Upper lobe of left lung (tissue), 6 donors: ENCODE measurements at regions not wholly inside any gene's neighbourhood (a gene's known extent, or its start where the extent isn't known, plus 50 kb on each side); places are given as distances from the start of the nearest gene placed in this dataset.

ENCODE experiments used
- ATAC-seq, 2 donors: fragments of 200-7000 bp; cut with Tn5 transposase; one replicate each; pipeline ENCODE4 v1.9.1; 2022; ENCODE audit warnings: mild to moderate bottlenecking in 2 of 2, moderate library complexity in 2 of 2; ENCODE audit not compliant: low FRiP score in 2 of 2
- DNase-seq, 2 donors: peaks; one replicate each; pipeline ENCODE4 v3.0.0-alpha.2; 2019 to 2020
- H3K27ac ChIP-seq, 4 donors: fragments of 200-600 bp; sonication (generic); one replicate each; pipeline ENCODE4 v1.5.1; 2016 to 2019
- H3K27me3 ChIP-seq, 4 donors: fragments of 200-600 bp; sonication (generic); one replicate each; pipeline ENCODE4 v1.5.1; 2017 to 2019
- H3K36me3 ChIP-seq, 4 donors: fragments of 200-600 bp; sonication (generic); one replicate each; pipeline ENCODE4 v1.5.1; 2016 to 2019
- H3K4me1 ChIP-seq, 4 donors: fragments of 200-600 bp; sonication (generic); one replicate each; pipeline ENCODE4 v1.5.1; 2018 to 2019
- H3K4me3 ChIP-seq, 4 donors: fragments of 200-600 bp; sonication (generic); one replicate each; pipeline ENCODE4 v1.5.1; 2017 to 2019; ENCODE audit warnings: mild to moderate bottlenecking in 2 of 4, moderate library complexity in 1 of 4
- H3K9me3 ChIP-seq, 4 donors: fragments of 200-600 bp; sonication (generic); one replicate each; pipeline ENCODE4 v1.5.1; 2018 to 2019
- EP300 ChIP-seq, 4 donors: sonication (generic); formaldehyde crosslinking; IDR thresholded peaks; one replicate each; pipeline ENCODE4 v1.5.1; 2017; ENCODE audit warnings: antibody characterized with exemption in 4 of 4, control low read depth in 2 of 4
- POLR2A ChIP-seq, 4 donors: fragments of 450-650 bp; IDR thresholded peaks; one replicate each; pipeline ENCODE4 v1.5.1; 2016 to 2017; ENCODE audit warnings: antibody characterized with exemption in 4 of 4, mild to moderate bottlenecking in 2 of 4
- POLR2AphosphoS5 ChIP-seq, 2 donors: sonication (generic); formaldehyde crosslinking; IDR thresholded peaks; one replicate each; pipeline ENCODE4 v1.5.1; 2017; ENCODE audit warnings: antibody characterized with exemption in 2 of 2
- WGBS, 2 donors: methylation state at CpG; one replicate each; pipeline ENCODE4 v1.1.5; 2017 to 2018; 5-methylcytosine and 5-hydroxymethylcytosine counted together
- TF ChIP-seq, protein P1 (sequence below), 6 experiments: fragments of 450-650 bp in 4 of 6; fragments of 200-600 bp in 2 of 6; sonication (generic) in 2 of 6; IDR thresholded peaks; one replicate each; pipeline ENCODE4 v1.5.1; 2016 to 2019; ENCODE audit warnings: antibody characterized with exemption in 6 of 6
- donor health status: DM: no; HTN: no; CAD: no; lungs with moderate emphysema.
- donor health status: DM: no; HTN: yes; CAD: no; lungs with severe emphysema.

GRCh38 chr10:5584895-5585516 lies 60.2 kb downstream of the CALML3 start:
- Histone ChIP-seq H3K9me3 (no peaks in the 10 kb centered on the region), H3K36me3 (no peaks in the 10 kb centered on the region), H3K4me3 (no peak overlapping the region), H3K4me1 (peaks cover 5 to 34% (median 18%) of the 10 kb centered on the region in 4 donors), H3K27me3 (no peaks in the 10 kb centered on the region), H3K27ac (peak overlapping the region; percentile 4 to 52 (median 24))
- 69 to 72% methylated on average over 9 to 10 of the region's 10 CpGs for WGBS, 2 donors
- TF ChIP-seq POLR2AphosphoS5 (IDR thresholded peaks at IDR 0.05) (no peak), EP300 (IDR thresholded peaks at IDR 0.05) (no peak), POLR2A (IDR thresholded peaks at IDR 0.05) (no peak)
- TF ChIP-seq, protein P1, sequence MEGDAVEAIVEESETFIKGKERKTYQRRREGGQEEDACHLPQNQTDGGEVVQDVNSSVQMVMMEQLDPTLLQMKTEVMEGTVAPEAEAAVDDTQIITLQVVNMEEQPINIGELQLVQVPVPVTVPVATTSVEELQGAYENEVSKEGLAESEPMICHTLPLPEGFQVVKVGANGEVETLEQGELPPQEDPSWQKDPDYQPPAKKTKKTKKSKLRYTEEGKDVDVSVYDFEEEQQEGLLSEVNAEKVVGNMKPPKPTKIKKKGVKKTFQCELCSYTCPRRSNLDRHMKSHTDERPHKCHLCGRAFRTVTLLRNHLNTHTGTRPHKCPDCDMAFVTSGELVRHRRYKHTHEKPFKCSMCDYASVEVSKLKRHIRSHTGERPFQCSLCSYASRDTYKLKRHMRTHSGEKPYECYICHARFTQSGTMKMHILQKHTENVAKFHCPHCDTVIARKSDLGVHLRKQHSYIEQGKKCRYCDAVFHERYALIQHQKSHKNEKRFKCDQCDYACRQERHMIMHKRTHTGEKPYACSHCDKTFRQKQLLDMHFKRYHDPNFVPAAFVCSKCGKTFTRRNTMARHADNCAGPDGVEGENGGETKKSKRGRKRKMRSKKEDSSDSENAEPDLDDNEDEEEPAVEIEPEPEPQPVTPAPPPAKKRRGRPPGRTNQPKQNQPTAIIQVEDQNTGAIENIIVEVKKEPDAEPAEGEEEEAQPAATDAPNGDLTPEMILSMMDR (IDR thresholded peaks at IDR 0.05), result no peak
- DNase-seq (peak in 1 of 2 donors; percentile 34), ATAC-seq (peak; percentile 7 to 65)

DNA sequence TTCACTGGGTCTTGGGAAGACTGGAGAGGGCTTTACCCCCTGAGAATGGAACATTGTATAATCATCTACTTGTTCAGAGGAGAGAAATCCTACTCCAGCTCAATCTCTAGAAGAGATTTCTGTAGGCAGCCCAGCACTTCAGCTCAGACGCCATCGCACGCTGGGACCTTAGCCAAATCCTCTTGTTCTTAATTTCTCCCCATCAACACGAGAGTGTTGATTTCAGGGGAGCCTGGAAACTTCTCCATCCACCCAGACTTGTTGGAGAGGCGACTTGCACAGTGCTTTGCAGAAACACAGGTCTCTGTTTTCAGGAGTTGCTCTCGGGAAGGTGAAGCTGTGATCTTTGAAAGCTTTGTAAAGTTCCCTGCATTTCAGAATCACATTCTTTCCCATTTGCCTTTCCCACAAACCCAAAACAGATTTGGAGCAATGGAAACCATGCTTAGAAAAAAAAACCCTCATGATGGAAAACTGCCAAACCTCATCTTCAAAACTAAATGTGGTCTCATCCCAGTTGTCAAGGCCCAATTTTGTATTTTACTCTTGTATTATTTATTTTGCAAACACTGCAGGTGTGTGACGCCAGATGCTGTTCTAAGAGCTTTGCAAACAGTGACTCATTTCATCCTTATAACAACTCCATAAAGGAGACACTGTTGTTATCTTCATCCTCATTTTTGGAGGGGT lies 60.9 kb downstream of the CALML3 start:
- DNase-seq, result peak in 1 of 2 donors; percentile 53
- TF ChIP-seq POLR2AphosphoS5 (IDR thresholded peaks at IDR 0.05) (no peak), EP300 (IDR thresholded peaks at IDR 0.05) (no peak), POLR2A (IDR thresholded peaks at IDR 0.05) (no peak)
- TF ChIP-seq, protein P1 (IDR thresholded peaks at IDR 0.05), result no peak
- Histone ChIP-seq H3K9me3 (no peaks in the 10 kb centered on the region), H3K4me3 (no peak overlapping the region), H3K27ac (peak overlapping the region; percentile 4 to 52 (median 24)), H3K36me3 (no peaks in the 10 kb centered on the region), H3K27me3 (no peaks in the 10 kb centered on the region), H3K4me1 (peaks cover 5 to 34% (median 20%) of the 10 kb centered on the region in 4 donors)
- WGBS, 2 donors, result 62 to 79% methylated on average over 7 of the region's 7 CpGs
- ATAC-seq, result no peak

- no peaks in the 10 kb centered on the region for H3K36me3 ChIP-seq
- no peak overlapping the region for H3K27ac ChIP-seq
- no peak for ATAC-seq
- 56 to 70% methylated on average over 9 to 23 of the region's 25 CpGs for WGBS, 2 donors
- no peak overlapping the region for H3K4me3 ChIP-seq
- no peaks in the 10 kb centered on the region for H3K9me3 ChIP-seq
- no peaks in the 10 kb centered on the region for H3K27me3 ChIP-seq
- no peak for TF ChIP-seq POLR2A (IDR thresholded peaks at IDR 0.05)
- TF ChIP-seq EP300 (IDR thresholded peaks at IDR 0.05), result no peak
- TF ChIP-seq POLR2AphosphoS5 (IDR thresholded peaks at IDR 0.05), result no peak
- TF ChIP-seq, protein P1 (IDR thresholded peaks at IDR 0.05), result no peak
- DNase-seq, result no peak
- H3K4me1 ChIP-seq, result peaks cover 5 to 34% (median 20%) of the 10 kb centered on the region in 4 donors
Observed at GRCh38 chr10:5587151-5588079, 62.7 kb downstream of the CALML3 start.

DNA sequence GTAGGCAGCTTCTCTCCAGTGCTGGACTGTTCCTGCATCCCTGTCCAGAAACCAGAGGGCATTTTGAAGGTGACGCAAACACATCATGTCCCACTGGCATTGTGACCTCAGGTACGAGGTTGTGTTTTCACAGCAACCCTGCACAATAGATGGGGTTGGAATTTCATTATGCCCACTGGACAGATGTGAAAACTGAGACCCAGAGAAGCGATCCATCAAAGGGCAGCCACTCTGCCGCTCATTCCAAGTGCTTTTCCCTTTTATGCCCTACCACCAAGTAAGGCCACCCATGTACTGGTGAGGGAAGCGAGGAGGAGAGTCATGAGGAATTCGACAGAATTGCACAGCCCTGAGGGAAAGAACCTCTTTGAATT lies 63.3 kb downstream of the CALML3 start:
- TF ChIP-seq, protein P1 (IDR thresholded peaks at IDR 0.05), result no peak
- TF ChIP-seq POLR2AphosphoS5 (IDR thresholded peaks at IDR 0.05), result no peak
- TF ChIP-seq EP300 (IDR thresholded peaks at IDR 0.05), result no peak
- no peak for TF ChIP-seq POLR2A (IDR thresholded peaks at IDR 0.05)
- H3K27ac ChIP-seq, result no peak overlapping the region
- H3K4me1 ChIP-seq, result peaks cover 5 to 34% (median 20%) of the 10 kb centered on the region in 4 donors
- no peak overlapping the region for H3K4me3 ChIP-seq
- no peaks in the 10 kb centered on the region for H3K36me3 ChIP-seq
- DNase-seq (no peak), ATAC-seq (no peak)
- no peaks in the 10 kb centered on the region for H3K27me3 ChIP-seq
- no peaks in the 10 kb centered on the region for H3K9me3 ChIP-seq
- 92 to 98% methylated on average over 5 to 6 of the region's 6 CpGs for WGBS, 2 donors
